ENCODE measurements at regions not wholly inside any gene's neighbourhood (a gene's known extent, or its start where the extent isn't known, plus 50 kb on each side); places are given as distances from the start of the nearest gene placed in this dataset.

DNA sequence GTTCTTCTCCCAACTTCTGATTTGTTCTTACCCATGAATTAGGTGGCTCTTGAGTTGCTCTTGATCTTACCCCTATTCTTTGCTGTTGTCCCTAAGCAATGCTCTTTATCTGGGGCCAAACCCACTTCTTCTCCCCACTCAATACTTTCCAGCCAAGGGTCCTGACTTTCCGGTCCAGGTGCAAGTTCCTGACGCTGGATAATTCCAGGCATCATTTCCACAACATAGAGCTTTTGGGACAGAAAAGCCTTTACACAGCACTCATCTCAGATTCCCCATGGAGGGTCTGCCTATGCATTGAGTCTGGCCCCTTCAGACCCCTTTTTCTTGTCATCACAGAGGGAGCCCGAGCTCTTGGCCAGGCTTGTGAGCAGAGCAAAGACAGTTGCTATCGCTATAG, 85.4 kb upstream of the BOC start:
- no peaks in the 10 kb centered on the region for H3K27me3 ChIP-seq
- H3K9me3 ChIP-seq = no peaks in the 10 kb centered on the region
- TF ChIP-seq POLR2A (IDR thresholded peaks at IDR 0.05) = no peak
- no peak overlapping the region for H3K4me3 ChIP-seq
- H3K36me3 ChIP-seq = no peaks in the 10 kb centered on the region
- ATAC-seq (no peak), DNase-seq (no peak)
- intact Hi-C loops (cut with DNase I) = no loop called here
- WGBS (ENCODE audit: insufficient coverage, low coverage, low lambda C conversion rate, missing lambda C conversion rate) = 91% methylated on average over 3 of the region's 4 CpGs
- H3K27ac ChIP-seq = no peak overlapping the region
- H3K4me1 ChIP-seq = no peaks in the 10 kb centered on the region

DNA sequence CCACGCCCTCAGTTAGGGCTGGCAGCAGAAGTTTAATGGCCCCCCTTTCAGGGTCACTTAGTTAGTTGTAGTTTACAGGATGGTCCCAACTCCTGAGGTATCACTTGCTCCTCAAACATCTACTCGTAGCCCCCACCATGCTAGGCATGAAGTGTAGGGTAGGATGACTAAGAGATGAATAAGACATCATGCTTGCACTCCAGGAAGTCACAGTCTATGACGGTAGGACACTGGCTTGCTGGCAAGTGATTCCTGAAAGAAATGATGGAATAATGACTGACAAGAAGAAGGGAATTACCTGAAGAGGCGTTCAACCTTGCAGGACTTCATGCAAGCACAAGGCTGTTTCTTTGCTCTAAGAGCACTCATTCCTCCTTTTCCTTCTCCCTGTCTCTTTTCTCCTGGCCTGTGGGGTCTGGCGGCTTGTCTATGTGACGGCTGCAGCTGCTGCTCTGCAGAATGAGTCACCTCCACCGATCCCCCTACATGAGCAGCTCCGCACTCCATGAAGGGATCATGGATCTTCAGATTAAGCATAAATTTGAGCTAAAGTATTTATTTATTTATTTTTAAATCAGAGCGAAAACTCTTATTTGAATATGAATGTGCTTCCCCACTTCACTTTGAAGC, 82.9 kb upstream of the BOC start:
- no peak overlapping the region for H3K4me3 ChIP-seq
- H3K9me3 ChIP-seq = no peaks in the 10 kb centered on the region
- no peak for ATAC-seq
- no peaks in the 10 kb centered on the region for H3K36me3 ChIP-seq
- intact Hi-C loops (cut with DNase I) = no loop called here
- no peaks in the 10 kb centered on the region for H3K27me3 ChIP-seq
- H3K27ac ChIP-seq = no peak overlapping the region
- H3K4me1 ChIP-seq = no peaks in the 10 kb centered on the region
- DNase-seq = no peak
- 74% methylated on average over 9 of the region's 9 CpGs for WGBS (ENCODE audit: insufficient coverage, low coverage, low lambda C conversion rate, missing lambda C conversion rate)
- TF ChIP-seq POLR2A (IDR thresholded peaks at IDR 0.05) = no peak
- TF ChIP-seq, protein P1, sequence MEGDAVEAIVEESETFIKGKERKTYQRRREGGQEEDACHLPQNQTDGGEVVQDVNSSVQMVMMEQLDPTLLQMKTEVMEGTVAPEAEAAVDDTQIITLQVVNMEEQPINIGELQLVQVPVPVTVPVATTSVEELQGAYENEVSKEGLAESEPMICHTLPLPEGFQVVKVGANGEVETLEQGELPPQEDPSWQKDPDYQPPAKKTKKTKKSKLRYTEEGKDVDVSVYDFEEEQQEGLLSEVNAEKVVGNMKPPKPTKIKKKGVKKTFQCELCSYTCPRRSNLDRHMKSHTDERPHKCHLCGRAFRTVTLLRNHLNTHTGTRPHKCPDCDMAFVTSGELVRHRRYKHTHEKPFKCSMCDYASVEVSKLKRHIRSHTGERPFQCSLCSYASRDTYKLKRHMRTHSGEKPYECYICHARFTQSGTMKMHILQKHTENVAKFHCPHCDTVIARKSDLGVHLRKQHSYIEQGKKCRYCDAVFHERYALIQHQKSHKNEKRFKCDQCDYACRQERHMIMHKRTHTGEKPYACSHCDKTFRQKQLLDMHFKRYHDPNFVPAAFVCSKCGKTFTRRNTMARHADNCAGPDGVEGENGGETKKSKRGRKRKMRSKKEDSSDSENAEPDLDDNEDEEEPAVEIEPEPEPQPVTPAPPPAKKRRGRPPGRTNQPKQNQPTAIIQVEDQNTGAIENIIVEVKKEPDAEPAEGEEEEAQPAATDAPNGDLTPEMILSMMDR (IDR thresholded peaks at IDR 0.05) = no peak

DNA sequence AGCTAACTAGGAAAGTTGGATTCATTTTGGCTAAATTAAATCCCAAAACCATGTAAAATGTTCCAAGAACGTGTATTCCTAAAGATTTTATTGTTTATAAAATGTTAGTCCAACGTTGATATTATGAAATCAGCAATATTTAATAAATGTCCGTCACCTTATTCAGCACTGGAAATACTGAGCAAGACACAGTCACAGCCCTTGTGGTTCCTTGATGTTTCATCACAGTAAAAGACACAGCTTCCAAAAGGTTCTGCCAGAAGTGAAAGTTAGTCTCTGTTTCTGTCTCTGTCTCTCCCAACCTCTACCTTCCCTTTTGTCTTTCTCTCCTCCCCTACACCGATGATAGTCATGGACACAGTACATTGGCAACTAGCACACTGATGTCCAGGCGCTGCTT, 82.2 kb upstream of the BOC start:
- H3K36me3 ChIP-seq = no peaks in the 10 kb centered on the region
- intact Hi-C loops (cut with DNase I) = no loop called here
- H3K27ac ChIP-seq = no peak overlapping the region
- DNase-seq (no peak), ATAC-seq (no peak)
- 70% methylated on average over 5 of the region's 5 CpGs for WGBS (ENCODE audit: insufficient coverage, low coverage, low lambda C conversion rate, missing lambda C conversion rate)
- H3K27me3 ChIP-seq = no peaks in the 10 kb centered on the region
- H3K4me3 ChIP-seq = no peak overlapping the region
- H3K4me1 ChIP-seq = no peaks in the 10 kb centered on the region
- H3K9me3 ChIP-seq = no peaks in the 10 kb centered on the region
- TF ChIP-seq, protein P1 (IDR thresholded peaks at IDR 0.05) = no peak
- TF ChIP-seq POLR2A (IDR thresholded peaks at IDR 0.05) = no peak

DNA sequence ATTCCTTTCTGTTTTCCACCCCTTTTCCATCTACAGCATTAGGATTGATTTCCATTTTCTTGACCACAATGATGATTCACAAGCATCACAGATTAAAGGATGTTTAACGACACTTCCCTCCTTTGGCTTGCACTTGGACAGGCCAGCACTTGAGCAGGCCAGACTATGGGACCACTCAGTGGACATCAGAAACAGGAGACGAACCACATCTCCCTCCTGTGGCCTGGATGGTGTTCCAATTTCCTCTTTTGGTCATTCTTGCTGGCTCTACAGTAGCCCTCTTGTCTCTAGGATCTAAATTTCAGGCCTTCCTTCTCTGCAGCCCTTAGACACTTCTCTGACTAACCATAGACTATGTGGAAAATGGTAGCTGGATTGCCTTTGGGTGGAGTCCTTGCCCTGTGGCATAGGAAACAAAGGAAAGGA, 78.8 kb upstream of the BOC start:
- Histone ChIP-seq H3K36me3 (no peaks in the 10 kb centered on the region), H3K27ac (no peak overlapping the region), H3K9me3 (no peaks in the 10 kb centered on the region), H3K4me3 (no peak overlapping the region), H3K4me1 (no peaks in the 10 kb centered on the region), H3K27me3 (no peaks in the 10 kb centered on the region)
- 76% methylated on average over 2 of the region's 2 CpGs for WGBS (ENCODE audit: insufficient coverage, low coverage, low lambda C conversion rate, missing lambda C conversion rate)
- TF ChIP-seq, protein P1 (IDR thresholded peaks at IDR 0.05) = no peak
- TF ChIP-seq POLR2A (IDR thresholded peaks at IDR 0.05) = no peak
- no peak for DNase-seq
- intact Hi-C loops (cut with DNase I) = loop anchor here in 1 of 2 donors (10.0 kb wide), 1 partner anchor 142 kb away; no protein-coding TSS in a partner anchor
- no peak for ATAC-seq

DNA sequence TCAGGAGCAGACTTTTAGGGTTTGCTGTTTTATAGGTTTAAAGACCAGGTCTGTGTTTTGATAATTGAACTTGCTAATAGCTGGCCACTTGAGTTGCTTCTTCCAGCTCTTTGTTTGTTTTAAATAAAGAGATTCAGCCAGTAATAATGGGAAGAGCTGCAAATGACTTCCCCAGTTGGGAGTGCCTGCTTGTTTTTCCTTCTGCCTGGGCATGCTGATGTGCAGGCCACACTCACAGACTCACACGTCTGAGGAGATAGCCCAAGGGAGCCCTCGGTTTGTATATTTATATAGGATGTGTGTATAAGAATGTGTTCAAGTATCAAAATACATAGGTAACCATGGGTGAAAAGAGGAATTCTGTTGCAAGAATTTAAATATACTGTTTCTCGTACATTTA, 78.2 kb upstream of the BOC start:
- no peak for ATAC-seq
- Histone ChIP-seq H3K36me3 (no peaks in the 10 kb centered on the region), H3K9me3 (no peaks in the 10 kb centered on the region), H3K4me3 (no peak overlapping the region), H3K4me1 (no peaks in the 10 kb centered on the region), H3K27me3 (no peaks in the 10 kb centered on the region), H3K27ac (no peak overlapping the region)
- no peak for TF ChIP-seq POLR2A (IDR thresholded peaks at IDR 0.05)
- TF ChIP-seq, protein P1 (IDR thresholded peaks at IDR 0.05) = no peak
- WGBS (ENCODE audit: insufficient coverage, low coverage, low lambda C conversion rate, missing lambda C conversion rate) = 82% methylated on average over 3 of the region's 3 CpGs
- no peak for DNase-seq
- intact Hi-C loops (cut with DNase I) = loop anchor here in 1 of 2 donors (10.0 kb wide), 1 partner anchor 142 kb away; no protein-coding TSS in a partner anchor

All from right lobe of liver (tissue), 6 donors.